ENCODE measurements at regions not wholly inside any gene's neighbourhood (a gene's known extent, or its start where the extent isn't known, plus 50 kb on each side); places are given as distances from the start of the nearest gene placed in this dataset.

DNA sequence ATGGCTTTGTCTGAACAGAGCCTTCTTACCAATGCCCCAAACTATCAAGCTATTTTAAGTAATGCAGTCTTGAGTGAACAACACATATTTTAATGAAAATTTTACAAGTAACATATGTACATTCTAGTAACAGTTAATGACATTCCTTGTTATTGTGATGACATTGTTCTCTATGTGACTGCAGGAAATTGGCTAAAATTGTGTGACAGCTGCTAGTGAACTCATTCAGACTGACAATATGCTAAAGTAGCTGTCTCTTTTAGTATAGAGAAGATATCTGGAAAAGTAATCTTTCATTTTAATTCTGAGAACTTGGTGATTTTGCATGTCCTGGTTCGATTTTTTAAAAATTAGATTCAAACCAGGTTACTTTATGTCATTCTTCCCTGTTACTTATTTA, 259.8 kb upstream of the MAGI2 start:
- Histone ChIP-seq H3K27ac (no peak overlapping the region), H3K4me1 (no peaks in the 10 kb centered on the region)
- no peak for TF ChIP-seq CTCF (IDR thresholded peaks at IDR 0.05)

GRCh38 chr7:79711660-79712059, 258.2 kb upstream of the MAGI2 start:
- no peak for TF ChIP-seq CTCF (IDR thresholded peaks at IDR 0.05)

More for the DNA sequence above, 259.8 kb upstream of the MAGI2 start:
- DNase-seq (ENCODE audit: low spot score) = no peak
- no peak overlapping the region for H3K4me3 ChIP-seq
- no peaks in the 10 kb centered on the region for H3K27me3 ChIP-seq
- H3K36me3 ChIP-seq = no peaks in the 10 kb centered on the region
- no peaks in the 10 kb centered on the region for H3K9me3 ChIP-seq

DNA sequence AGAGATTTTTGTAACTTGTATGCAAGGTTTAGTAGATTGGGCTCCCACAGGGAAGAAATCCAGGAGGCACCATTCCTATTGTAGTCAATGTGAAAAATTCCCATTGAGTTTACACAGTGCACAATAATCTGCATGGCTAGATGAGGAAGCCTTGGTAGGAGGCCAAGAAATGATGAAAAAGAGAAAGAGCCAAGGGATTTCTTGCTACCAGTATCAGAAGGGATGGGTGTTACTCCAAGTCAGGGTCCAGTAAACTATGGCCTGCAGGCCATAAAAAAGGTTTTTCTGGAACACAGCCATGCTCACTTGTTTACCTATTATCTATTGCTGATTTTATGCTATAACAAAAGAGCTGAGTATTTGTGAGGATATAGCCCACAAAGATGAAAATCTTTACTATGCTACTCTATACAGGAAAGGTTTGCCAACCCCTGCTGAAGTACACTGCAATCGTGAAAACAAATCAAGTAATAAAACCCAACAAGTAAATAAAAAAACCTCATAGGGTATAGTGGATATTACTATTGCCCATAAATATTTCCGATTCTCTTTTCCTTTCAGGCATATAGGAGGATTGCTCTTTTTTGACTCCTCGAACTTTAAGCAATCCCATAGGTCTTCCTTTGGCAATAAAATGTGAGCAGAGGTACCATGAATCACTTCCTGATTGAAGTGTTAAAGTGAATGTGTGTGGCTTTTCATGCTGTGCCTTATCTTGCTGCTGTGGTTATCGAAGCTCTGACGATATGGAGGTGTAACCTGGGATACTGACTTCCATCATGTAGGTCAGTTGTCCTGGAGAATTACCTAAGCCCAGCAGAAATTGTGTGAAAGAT, 256.3 kb upstream of the MAGI2 start:
- H3K36me3 ChIP-seq = no peaks in the 10 kb centered on the region
- no peaks in the 10 kb centered on the region for H3K27me3 ChIP-seq
- no peak for TF ChIP-seq CTCF (IDR thresholded peaks at IDR 0.05)
- no peak overlapping the region for H3K4me3 ChIP-seq
- DNase-seq (ENCODE audit: low spot score) = no peak
- H3K9me3 ChIP-seq = no peaks in the 10 kb centered on the region
- H3K27ac ChIP-seq = no peak overlapping the region
- no peaks in the 10 kb centered on the region for H3K4me1 ChIP-seq

More at GRCh38 chr7:79711660-79712059, 258.2 kb upstream of the MAGI2 start:
- no peak for DNase-seq (ENCODE audit: low spot score)
- no peaks in the 10 kb centered on the region for H3K36me3 ChIP-seq
- H3K27ac ChIP-seq = no peak overlapping the region
- H3K27me3 ChIP-seq = no peaks in the 10 kb centered on the region
- no peak overlapping the region for H3K4me3 ChIP-seq
- no peaks in the 10 kb centered on the region for H3K9me3 ChIP-seq
- H3K4me1 ChIP-seq = no peaks in the 10 kb centered on the region

DNA sequence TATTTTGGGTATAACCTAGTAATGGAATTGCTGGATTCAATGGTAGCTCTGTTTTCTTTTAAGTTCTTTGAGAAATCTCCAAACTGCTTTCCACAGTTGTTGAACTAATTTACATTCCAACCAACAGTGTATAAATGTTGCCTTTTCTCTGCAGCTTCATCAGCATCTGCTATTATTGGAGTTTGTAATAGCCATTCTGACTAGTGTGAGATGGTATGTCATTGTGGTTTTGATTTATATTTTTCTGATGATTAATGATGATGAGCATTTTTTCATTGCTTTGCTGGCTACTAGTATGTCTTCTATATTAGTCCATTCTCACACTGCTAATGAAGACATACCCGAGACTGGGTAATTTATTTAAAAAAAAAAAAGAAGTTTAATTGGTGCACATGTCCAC, 248.6 kb upstream of the MAGI2 start:
- Histone ChIP-seq H3K36me3 (no peaks in the 10 kb centered on the region), H3K4me1 (no peaks in the 10 kb centered on the region), H3K27ac (no peak overlapping the region), H3K27me3 (no peaks in the 10 kb centered on the region), H3K4me3 (no peak overlapping the region), H3K9me3 (no peaks in the 10 kb centered on the region)
- no peak for TF ChIP-seq CTCF (IDR thresholded peaks at IDR 0.05)
- DNase-seq (ENCODE audit: low spot score) = no peak

- H3K9me3 ChIP-seq = no peaks in the 10 kb centered on the region
- no peak overlapping the region for H3K4me3 ChIP-seq
- no peaks in the 10 kb centered on the region for H3K4me1 ChIP-seq
- H3K27me3 ChIP-seq = no peaks in the 10 kb centered on the region
- no peak for DNase-seq (ENCODE audit: low spot score)
- no peak for TF ChIP-seq CTCF (IDR thresholded peaks at IDR 0.05)
- H3K27ac ChIP-seq = no peak overlapping the region
- H3K36me3 ChIP-seq = no peaks in the 10 kb centered on the region
Observed at GRCh38 chr7:79692015-79692414, 238.5 kb upstream of the MAGI2 start.

- DNase-seq (ENCODE audit: low spot score) = no peak
- Histone ChIP-seq H3K9me3 (no peaks in the 10 kb centered on the region), H3K4me3 (no peak overlapping the region), H3K4me1 (no peaks in the 10 kb centered on the region), H3K27me3 (no peaks in the 10 kb centered on the region), H3K27ac (no peak overlapping the region), H3K36me3 (no peaks in the 10 kb centered on the region)
- no peak for TF ChIP-seq CTCF (IDR thresholded peaks at IDR 0.05)
Observed at GRCh38 chr7:79691074-79691473, 237.6 kb upstream of the MAGI2 start.
